ENCODE measurements at regions not wholly inside any gene's neighbourhood (a gene's known extent, or its start where the extent isn't known, plus 50 kb on each side); places are given as distances from the start of the nearest gene placed in this dataset.

GRCh38 chr4:115259642-115260041 is 146.2 kb upstream of the NDST4 start (continued):
- TF ChIP-seq REST (IDR thresholded peaks at IDR 0.05; ENCODE audit: unreplicated experiment), result no peak

DNA sequence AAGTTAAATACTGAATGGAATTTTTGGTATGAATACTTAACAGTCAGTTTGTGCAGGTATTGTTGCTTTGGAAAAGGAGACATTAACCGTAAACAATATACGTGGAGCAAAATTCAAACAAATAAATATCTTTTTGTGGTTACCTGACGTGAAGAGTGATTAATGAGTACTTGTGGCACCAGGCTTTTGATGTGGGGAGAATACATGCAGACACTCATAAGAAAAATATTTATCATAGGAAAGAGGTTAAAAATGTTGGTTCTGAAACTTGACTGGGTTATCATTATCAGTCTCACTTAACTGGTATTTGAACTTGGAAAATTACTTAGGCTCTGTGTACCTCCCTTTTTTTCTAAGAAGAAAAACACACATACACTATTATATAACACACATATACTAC is 136.4 kb upstream of the NDST4 start:
- H3K36me3 ChIP-seq (ENCODE audit: insufficient read depth), result no peaks in the 10 kb centered on the region
- H3K9me2 ChIP-seq (ENCODE audit: insufficient read depth), result no peaks in the 10 kb centered on the region
- ATAC-seq (no peak), DNase-seq (ENCODE audit: low spot score) (no peak)
- no peaks in the 10 kb centered on the region for H3K79me2 ChIP-seq (replicated peaks; ENCODE audit: insufficient read depth)
- Mint-ChIP-seq H3K4me3 (no peak overlapping the region), H3K9me3 (peaks cover 4% of the 10 kb centered on the region; the same call in 1 of the 3 replicates), H3K4me1 (peaks cover 29% of the 10 kb centered on the region), H3K27me3 (ENCODE audit: insufficient read depth, low read depth, poor library complexity) (no peaks in the 10 kb centered on the region), H3K27ac (peak overlapping the region; percentile 42), H3K36me3 (ENCODE audit: low read depth) (no peaks in the 10 kb centered on the region)
- H3K4me2 ChIP-seq, result peak overlapping the region; percentile 59; the same call in 1 of the 2 replicates
- H2AFZ ChIP-seq, result no peak overlapping the region
- no peak overlapping the region for H3K4me3 ChIP-seq
- no peaks in the 10 kb centered on the region for H4K20me1 ChIP-seq (replicated peaks; ENCODE audit: insufficient read depth)
- H3F3A ChIP-seq (replicated peaks; ENCODE audit: low read depth), result no peaks in the 10 kb centered on the region
- peaks cover 33% of the 10 kb centered on the region for H3K4me1 ChIP-seq (ENCODE audit: insufficient read depth)
- no peak overlapping the region for H3K27ac ChIP-seq (ENCODE audit: low read depth)
- H3K27me3 ChIP-seq (ENCODE audit: insufficient read depth), result no peaks in the 10 kb centered on the region
- TF ChIP-seq EZH2 (IDR thresholded peaks at IDR 0.05; ENCODE audit: low read depth, unreplicated experiment) (no peak), NANOG (IDR thresholded peaks at IDR 0.05; ENCODE audit: borderline replicate concordance) (no peak), STAT1 (IDR thresholded peaks at IDR 0.05; ENCODE audit: unreplicated experiment) (no peak), ZNF114 (CRISPR knock-in tag; IDR thresholded peaks at IDR 0.05) (no peak), CREB1 (CRISPR knock-in tag; IDR thresholded peaks at IDR 0.05; ENCODE audit: low read depth) (no peak), EZH2phosphoT487 (IDR thresholded peaks at IDR 0.05; ENCODE audit: unreplicated experiment) (no peak), POLR2AphosphoS5 (IDR thresholded peaks at IDR 0.05; ENCODE audit: low read depth) (no peak), CTCF (conservative IDR thresholded peaks at IDR 0.05; ENCODE audit: low read depth in 2 of 2) (no peak), ZNF331 (CRISPR knock-in tag; IDR thresholded peaks at IDR 0.05; ENCODE audit: low read depth) (no peak), ZNF462 (CRISPR knock-in tag; IDR thresholded peaks at IDR 0.05) (no peak), ETS1 (IDR thresholded peaks at IDR 0.05) (no peak)

Data from GM23338 (cell line).